KOPT-K1 (cell line): ENCODE measurements at regions not wholly inside any gene's neighbourhood (a gene's known extent, or its start where the extent isn't known, plus 50 kb on each side); places are given as distances from the start of the nearest gene placed in this dataset.

Source experiments
- H3K27ac ChIP-seq: fragments of 200-600 bp; sonication (generic); 2 replicates; pipeline ENCODE4 v1.5.1; 2016; ENCODE audit warnings: antibody characterized with exemption, mild to moderate bottlenecking, low read depth, low read length; ENCODE audit not compliant: poor library complexity, severe bottlenecking
- H3K36me3 ChIP-seq: fragments of 200-600 bp; sonication (generic); 2 replicates; pipeline ENCODE4 v1.5.1; 2017; ENCODE audit warnings: antibody characterized with exemption, mild to moderate bottlenecking, low read length, moderate library complexity; ENCODE audit not compliant: insufficient read depth
- H3K9me3 ChIP-seq: fragments of 200-600 bp; sonication (generic); 2 replicates; pipeline ENCODE4 v1.5.1; 2017; ENCODE audit warnings: antibody characterized with exemption, low read length, mild to moderate bottlenecking; ENCODE audit not compliant: insufficient read depth, poor library complexity, severe bottlenecking

GRCh38 chr1:163406772-163407171 is 85.0 kb downstream of the NUF2 start:
- Histone ChIP-seq H3K36me3 (no peaks in the 10 kb centered on the region), H3K27ac (no peak overlapping the region), H3K9me3 (no peaks in the 10 kb centered on the region)

GRCh38 chr1:163408262-163408661 is 86.5 kb downstream of the NUF2 start:
- no peaks in the 10 kb centered on the region for H3K36me3 ChIP-seq
- H3K27ac ChIP-seq: no peak overlapping the region
- H3K9me3 ChIP-seq: no peaks in the 10 kb centered on the region

DNA sequence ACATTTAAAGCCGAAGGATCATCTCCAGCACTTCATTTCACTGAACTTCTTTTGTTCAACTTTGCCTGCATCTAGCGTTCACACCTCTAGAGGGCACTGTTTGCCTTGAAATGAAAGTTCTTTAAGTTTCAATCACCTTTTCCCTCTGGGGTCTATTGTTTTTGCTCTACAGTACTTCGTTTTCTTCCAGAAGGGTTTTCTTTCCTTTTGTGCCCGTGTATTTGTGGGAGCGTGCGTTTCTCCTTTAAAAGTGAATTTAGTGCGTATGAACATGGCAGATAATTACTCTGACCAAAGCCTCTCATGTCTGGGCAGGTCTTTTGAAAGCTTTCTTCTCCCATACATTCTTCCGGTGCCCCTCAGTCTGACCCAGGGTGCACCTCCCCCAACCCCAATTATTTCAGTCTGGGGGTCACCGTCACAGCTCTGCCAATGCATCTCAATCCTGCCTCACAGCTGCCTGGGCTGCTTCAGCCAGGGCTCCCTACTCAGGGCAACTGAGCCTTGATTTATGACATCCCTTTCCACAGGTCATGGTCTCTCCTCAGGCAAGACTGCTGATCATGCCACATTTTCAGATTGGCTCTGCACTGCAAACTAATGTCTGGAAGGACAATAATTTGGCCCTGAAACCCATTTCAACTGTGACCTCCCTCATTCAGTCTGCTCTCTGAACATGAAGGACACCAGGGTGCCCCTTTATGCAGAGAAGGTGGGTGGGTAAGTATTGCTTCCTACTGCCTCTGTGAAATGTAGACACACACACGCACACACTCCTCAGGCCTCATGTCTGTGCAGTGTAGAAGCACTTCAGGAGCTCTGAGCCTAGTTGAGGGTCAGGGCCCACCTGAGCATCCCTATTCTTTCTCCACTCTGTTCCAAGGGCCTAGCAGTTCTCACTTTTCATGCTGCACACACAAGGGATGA is 88.6 kb downstream of the NUF2 start:
- Histone ChIP-seq H3K9me3 (no peaks in the 10 kb centered on the region), H3K36me3 (no peaks in the 10 kb centered on the region), H3K27ac (no peak overlapping the region)

DNA sequence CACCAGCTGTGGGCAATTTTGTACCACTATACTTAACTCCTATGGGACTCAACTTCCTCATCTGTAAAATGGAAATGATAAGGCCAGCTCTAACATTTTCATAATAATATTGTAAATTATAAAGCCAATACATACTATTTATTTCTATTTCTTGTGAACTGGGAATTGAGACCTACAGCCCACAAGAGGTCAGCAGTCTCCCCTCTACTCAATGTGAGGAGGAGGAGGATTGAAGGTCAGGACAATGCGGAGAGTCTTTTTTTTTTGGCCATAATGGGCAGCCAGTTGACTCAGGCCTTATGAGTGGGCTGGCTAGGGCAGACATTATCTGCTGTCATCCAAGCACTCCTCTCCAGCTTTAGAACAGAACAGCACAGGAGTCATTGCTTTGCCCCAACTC is 90.5 kb downstream of the NUF2 start:
- Histone ChIP-seq H3K27ac (no peak overlapping the region), H3K9me3 (no peaks in the 10 kb centered on the region)

GRCh38 chr1:163414778-163415177 is 93.0 kb downstream of the NUF2 start:
- Histone ChIP-seq H3K27ac (no peak overlapping the region), H3K9me3 (no peaks in the 10 kb centered on the region), H3K36me3 (no peaks in the 10 kb centered on the region)

More for the DNA sequence above, 90.5 kb downstream of the NUF2 start:
- no peaks in the 10 kb centered on the region for H3K36me3 ChIP-seq

- H3K27ac ChIP-seq: no peak overlapping the region
- no peaks in the 10 kb centered on the region for H3K9me3 ChIP-seq
- H3K36me3 ChIP-seq: no peaks in the 10 kb centered on the region
These were observed 99.9 kb downstream of the NUF2 start for GRCh38 chr1:163421701-163422100.

GRCh38 chr1:163422738-163423404 is 101.1 kb downstream of the NUF2 start:
- no peaks in the 10 kb centered on the region for H3K9me3 ChIP-seq
- no peak overlapping the region for H3K27ac ChIP-seq
- no peaks in the 10 kb centered on the region for H3K36me3 ChIP-seq

DNA sequence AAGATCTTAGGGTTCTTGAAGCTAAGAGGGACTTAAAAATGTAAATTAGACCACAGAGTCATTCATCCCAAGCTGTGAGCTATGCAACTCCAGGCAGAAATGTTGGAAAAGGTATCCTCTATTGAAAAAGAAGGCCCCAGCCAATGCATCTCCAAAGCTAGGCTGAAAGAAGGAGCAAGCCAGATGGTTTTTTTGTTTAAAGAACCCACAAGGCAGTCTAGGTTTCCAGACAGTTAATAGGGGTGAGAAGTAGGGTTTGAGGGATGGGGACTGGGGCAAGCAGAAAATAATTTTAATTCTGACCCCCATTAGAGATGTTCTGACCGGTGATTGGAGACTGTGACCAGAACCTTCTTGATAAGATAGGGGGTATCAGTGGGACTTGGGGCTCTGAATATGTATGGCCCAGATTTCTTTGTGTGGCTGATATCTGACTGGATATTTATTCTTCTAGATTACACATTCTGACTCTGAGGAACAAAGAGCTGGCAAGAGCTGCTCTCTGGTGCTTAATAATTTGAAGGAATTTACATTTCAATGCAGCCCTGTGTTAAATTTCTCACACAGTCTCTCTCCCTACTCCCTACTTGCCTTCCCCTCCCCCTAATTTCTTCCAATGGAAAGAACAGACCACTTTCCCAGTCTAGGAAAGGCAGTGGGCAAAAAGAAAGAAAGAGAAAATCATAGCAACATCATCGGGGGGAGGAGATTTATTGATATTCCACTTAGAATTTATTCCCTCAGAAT is 104.9 kb downstream of the NUF2 start:
- no peak overlapping the region for H3K27ac ChIP-seq
- H3K9me3 ChIP-seq: no peaks in the 10 kb centered on the region
- no peaks in the 10 kb centered on the region for H3K36me3 ChIP-seq

GRCh38 chr1:163427279-163427678 is 105.5 kb downstream of the NUF2 start:
- Histone ChIP-seq H3K36me3 (no peaks in the 10 kb centered on the region), H3K27ac (no peak overlapping the region), H3K9me3 (no peaks in the 10 kb centered on the region)

DNA sequence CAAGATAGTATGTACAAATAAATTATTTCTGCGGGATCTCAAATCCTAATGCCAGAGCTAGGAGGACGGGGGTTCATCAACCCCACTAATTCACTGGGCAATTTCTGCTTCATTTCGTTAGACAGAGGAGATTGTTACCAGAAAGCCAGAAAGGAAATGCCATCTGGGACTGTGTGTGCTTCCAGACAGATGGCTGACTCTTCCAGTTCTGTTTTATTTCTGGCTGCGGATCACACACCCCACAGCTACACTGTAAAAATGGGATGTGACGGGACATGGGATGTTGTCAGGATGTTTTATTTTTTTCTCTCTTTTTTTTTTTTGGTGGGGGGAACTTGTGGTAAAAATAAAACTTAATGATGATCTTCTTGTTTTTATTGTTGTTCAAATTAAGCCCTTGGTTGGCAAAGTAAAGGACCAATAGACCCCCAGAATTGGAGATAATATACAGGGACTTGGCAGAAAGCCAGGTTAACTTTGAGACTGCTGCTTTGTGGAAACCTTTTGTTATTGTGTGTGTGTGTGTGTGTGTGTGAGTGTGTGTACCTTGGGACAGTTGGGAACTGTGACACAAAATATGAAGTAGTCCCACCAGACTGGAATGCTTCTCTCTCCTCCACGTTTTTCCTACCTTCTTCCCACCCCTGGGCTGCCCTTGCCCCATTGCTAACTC is 114.5 kb downstream of the NUF2 start:
- H3K36me3 ChIP-seq: no peaks in the 10 kb centered on the region
- no peak overlapping the region for H3K27ac ChIP-seq
- no peaks in the 10 kb centered on the region for H3K9me3 ChIP-seq

GRCh38 chr1:163439471-163439870 is 117.7 kb downstream of the NUF2 start:
- Histone ChIP-seq H3K36me3 (no peaks in the 10 kb centered on the region), H3K9me3 (no peaks in the 10 kb centered on the region), H3K27ac (no peak overlapping the region)

- no peak overlapping the region for H3K27ac ChIP-seq
- H3K36me3 ChIP-seq: no peaks in the 10 kb centered on the region
- no peaks in the 10 kb centered on the region for H3K9me3 ChIP-seq
These were observed 118.3 kb downstream of the NUF2 start for GRCh38 chr1:163440090-163440489.

DNA sequence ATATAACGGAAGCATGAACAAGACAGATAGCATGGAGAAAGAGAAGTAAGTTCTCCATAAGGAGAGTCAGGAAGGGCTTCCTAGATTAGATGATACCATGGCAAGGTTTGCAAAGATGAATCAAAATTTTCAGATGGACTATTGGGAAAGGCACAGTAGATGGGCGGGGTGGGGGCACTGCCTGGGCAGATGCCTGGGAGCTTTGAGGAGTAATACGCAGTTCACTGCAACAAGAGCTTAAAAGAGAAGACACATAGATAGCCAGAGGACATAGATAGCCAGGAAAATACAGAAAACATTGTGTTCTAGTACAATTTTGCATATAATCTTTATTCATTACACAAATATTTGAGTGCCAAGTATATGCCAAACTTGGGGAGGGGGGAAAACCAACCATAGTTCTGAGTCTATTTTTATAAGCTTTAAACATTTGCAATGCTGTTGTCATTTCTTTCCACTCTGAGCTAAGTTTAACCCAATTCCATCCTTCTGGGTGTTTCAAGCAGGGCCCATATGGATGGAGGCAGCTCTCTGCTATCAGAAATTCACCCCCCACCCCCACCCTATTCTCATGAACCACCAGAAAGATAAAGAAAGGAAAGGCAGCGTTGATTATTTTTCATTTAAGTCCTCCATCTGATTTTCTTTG is 120.6 kb downstream of the NUF2 start:
- no peak overlapping the region for H3K27ac ChIP-seq
- no peaks in the 10 kb centered on the region for H3K36me3 ChIP-seq
- no peaks in the 10 kb centered on the region for H3K9me3 ChIP-seq

- no peaks in the 10 kb centered on the region for H3K9me3 ChIP-seq
- no peaks in the 10 kb centered on the region for H3K36me3 ChIP-seq
- H3K27ac ChIP-seq: no peak overlapping the region
These were observed 121.1 kb downstream of the NUF2 start for GRCh38 chr1:163442895-163443294.
